A549 (cell line): ENCODE measurements at regions not wholly inside any gene's neighbourhood (a gene's known extent, or its start where the extent isn't known, plus 50 kb on each side); places are given as distances from the start of the nearest gene placed in this dataset.

Experiments
- ATAC-seq, 2 experiments: fragments of 200-7000 bp in 1 of 2; fragments of >200 bp in 1 of 2; cut with Nextera tagmentation in 1 of 2; cut with Tn5 transposase in 1 of 2; 3 replicates each; pipeline versions ENCODE4 v1.8.0 to v1.9.1; 2018 to 2020; ENCODE audit warnings: mild to moderate bottlenecking in 1 of 2, moderate library complexity in 1 of 2
- CTCF ChIA-PET: fragments of 300-600 bp; sonication (Branson Sonifier 250); formaldehyde crosslinking; extraction: SDS; loops from one replicate; lab custom pipeline; 2021; ENCODE audit warnings: antibody characterized with exemption, inconsistent platforms; lab: Yijun Ruan, JAX
- POLR2A ChIA-PET: fragments of 350-600 bp; formaldehyde crosslinking; extraction: SDS; loops from one replicate; lab custom pipeline; 2021; ENCODE audit warnings: antibody characterized with exemption, inconsistent platforms; lab: Yijun Ruan, JAX
- DNase-seq, 2 experiments: peaks; one replicate each; pipeline versions ENCODE4 v3.0.0 to v3.0.0-alpha.2; 2011 to 2016; ENCODE audit warnings: low read depth in 1 of 2, low spot score in 1 of 2
- FAIRE-seq: peaks from 2 replicates; lab custom pipeline; 2011; peaks lifted over from hg19 to GRCh38; lab: Jason Lieb, UNC
- H3K27ac ChIP-seq, 2 experiments: fragments of >200 bp; sonication (Bioruptor Twin); formaldehyde crosslinking; 3 replicates each; pipeline ENCODE4 v1.5.1; 2016 to 2017
- H3K4me1 ChIP-seq: fragments of >200 bp; sonication (Bioruptor Twin); formaldehyde crosslinking; 3 replicates; pipeline ENCODE4 v1.6.1; 2016
- H3K4me2 ChIP-seq: fragments of >200 bp; sonication (Bioruptor Twin); formaldehyde crosslinking; 3 replicates; pipeline ENCODE4 v1.6.1; 2016
- H3K4me3 ChIP-seq: fragments of >200 bp; sonication (Bioruptor Twin); formaldehyde crosslinking; 3 replicates; pipeline ENCODE4 v1.5.1; 2016
- H3K9me3 ChIP-seq: fragments of >200 bp; sonication (Bioruptor Twin); formaldehyde crosslinking; 3 replicates; pipeline ENCODE4 v1.6.1; 2016
- BHLHE40 ChIP-seq: IDR thresholded peaks from 2 replicates; pipeline ENCODE4 v1.6.1; 2012; ENCODE audit warnings: low read depth, low read length, inconsistent platforms
- CBX2 ChIP-seq: fragments of 200-600 bp; sonication (generic); IDR thresholded peaks from 2 replicates; pipeline ENCODE4 v1.6.1; 2016; ENCODE audit warnings: low read depth, mild to moderate bottlenecking, borderline replicate concordance
- CHD4 ChIP-seq: fragments of 200-600 bp; sonication (generic); IDR thresholded peaks from 2 replicates; pipeline ENCODE4 v1.6.1; 2016; ENCODE audit warnings: antibody characterized with exemption, mild to moderate bottlenecking, borderline replicate concordance
- EHF ChIP-seq: fragments of 250-450 bp; sonication (Bioruptor Pico); IDR thresholded peaks from 2 replicates; pipeline ENCODE4 v1.5.0; 2020; ENCODE audit warnings: mild to moderate bottlenecking
- ESRRA ChIP-seq: fragments of 150-350 bp; IDR thresholded peaks from 2 replicates; pipeline ENCODE4 v1.6.1; 2014; ENCODE audit warnings: mild to moderate bottlenecking, low read length, borderline replicate concordance
- FOSB ChIP-seq: fragments of 250-450 bp; sonication (Bioruptor Pico); IDR thresholded peaks from 2 replicates; pipeline ENCODE4 v1.5.0; 2020; ENCODE audit warnings: mild to moderate bottlenecking, moderate library complexity
- GATA3 ChIP-seq: IDR thresholded peaks from 2 replicates; pipeline ENCODE4 v1.6.1; 2012; ENCODE audit warnings: borderline replicate concordance
- HDAC2 ChIP-seq: fragments of 200-600 bp; sonication (generic); IDR thresholded peaks from 2 replicates; pipeline ENCODE4 v1.6.1; 2016
- HOXA7 ChIP-seq: fragments of 250-450 bp; sonication (Bioruptor Pico); IDR thresholded peaks from 2 replicates; pipeline ENCODE4 v1.5.0; 2020; ENCODE audit warnings: mild to moderate bottlenecking, moderate library complexity
- MAFK ChIP-seq: fragments of 450-650 bp; IDR thresholded peaks from 2 replicates; pipeline ENCODE4 v1.6.1; 2014; ENCODE audit not compliant: partially characterized antibody
- MAZ ChIP-seq: fragments of 150-350 bp; IDR thresholded peaks from 2 replicates; pipeline ENCODE4 v1.6.1; 2014; ENCODE audit warnings: antibody characterized with exemption, low read depth, low read length, borderline replicate concordance
- NPAS2 ChIP-seq: fragments of 250-450 bp; sonication (Bioruptor Pico); IDR thresholded peaks from 2 replicates; pipeline ENCODE4 v1.8.0; 2022; ENCODE audit warnings: mild to moderate bottlenecking, moderate library complexity, borderline replicate concordance
- NR3C1 ChIP-seq: fragments of >200 bp; sonication (Bioruptor Twin); formaldehyde crosslinking; IDR thresholded peaks from 3 replicates; pipeline ENCODE4 v1.6.1; 2017
- RAD21 ChIP-seq, 2 experiments: fragments of >200 bp in 1 of 2; sonication (Bioruptor Twin) in 1 of 2; formaldehyde crosslinking in 1 of 2; IDR thresholded peaks in 1 of 2; conservative IDR thresholded peaks in 1 of 2; 2 replicates in 1 of 2; 3 replicates in 1 of 2; pipeline ENCODE4 v1.6.1; 2012 to 2018; ENCODE audit warnings: inconsistent platforms in 1 of 2
- SMC3 ChIP-seq: fragments of >200 bp; sonication (Bioruptor Twin); formaldehyde crosslinking; IDR thresholded peaks from 3 replicates; pipeline ENCODE4 v1.6.1; 2018; ENCODE audit warnings: inconsistent platforms
- SREBF2 ChIP-seq: fragments of 450-650 bp; IDR thresholded peaks from 2 replicates; pipeline ENCODE4 v1.6.1; 2014; ENCODE audit warnings: mild to moderate bottlenecking, moderate library complexity
- TP53 ChIP-seq: fragments of 250-450 bp; sonication (Bioruptor Pico); IDR thresholded peaks from 2 replicates; pipeline ENCODE4 v1.5.0; 2021; ENCODE audit warnings: mild to moderate bottlenecking, moderate library complexity
- ZNF302 ChIP-seq: fragments of 250-450 bp; sonication (Bioruptor Pico); IDR thresholded peaks from 2 replicates; pipeline ENCODE4 v1.9.0; 2021; ENCODE audit warnings: inconsistent platforms, mild to moderate bottlenecking, moderate library complexity
- ZSCAN20 ChIP-seq: fragments of 250-450 bp; sonication (Bioruptor Pico); IDR thresholded peaks from 2 replicates; pipeline ENCODE4 v1.8.0; 2022; ENCODE audit warnings: mild to moderate bottlenecking, moderate library complexity
- WGBS: methylation state at CpG from one replicate; pipeline ENCODE4 v1.1.6; 2017; ENCODE audit errors: missing lambda C conversion rate; 5-methylcytosine and 5-hydroxymethylcytosine counted together
- TF ChIP-seq, protein P1 (sequence below): fragments of 150-350 bp; IDR thresholded peaks from 2 replicates; pipeline ENCODE4 v1.6.1; 2014; ENCODE audit warnings: low read depth, mild to moderate bottlenecking, low read length
- TF ChIP-seq, protein P2 (sequence below): fragments of >200 bp; sonication (Bioruptor Twin); formaldehyde crosslinking; IDR thresholded peaks from 3 replicates; pipeline ENCODE4 v1.6.1; 2016
- TF ChIP-seq, protein P3 (sequence below): fragments of >200 bp; sonication (Bioruptor Twin); formaldehyde crosslinking; IDR thresholded peaks from 3 replicates; pipeline ENCODE4 v1.5.1; 2016
- TF ChIP-seq, protein P4 (sequence below): fragments of 250-450 bp; sonication (Bioruptor Pico); IDR thresholded peaks from 2 replicates; pipeline ENCODE4 v1.5.0; 2021; ENCODE audit warnings: mild to moderate bottlenecking, moderate library complexity, borderline replicate concordance

DNA sequence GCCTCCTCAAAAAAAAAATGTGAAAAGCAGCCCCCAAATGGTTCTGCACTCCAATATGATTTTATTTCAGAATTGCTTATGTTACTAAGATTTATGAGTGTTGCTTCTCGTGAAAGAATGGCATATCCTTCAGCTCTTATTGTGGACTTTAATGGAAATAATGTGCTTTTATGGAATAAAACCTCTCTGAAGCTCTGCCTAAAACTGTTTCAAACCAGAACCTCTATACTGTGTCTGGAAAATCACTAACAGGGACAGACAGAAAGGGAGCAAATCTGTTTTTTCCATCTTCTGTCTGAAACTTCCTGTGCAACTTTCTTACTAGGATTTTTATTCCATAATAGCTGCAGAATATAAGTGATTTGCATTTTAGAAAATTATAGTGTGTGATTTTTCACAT lies 493.1 kb downstream of the ANKRD50 start:
- ATAC-seq = no peak
- Histone ChIP-seq H3K4me2 (no peak overlapping the region), H3K4me1 (no peaks in the 10 kb centered on the region), H3K4me3 (no peak overlapping the region), H3K9me3 (no peaks in the 10 kb centered on the region), H3K27ac (no peak overlapping the region)
- 17% methylated on average over 1 of the region's 1 CpG for WGBS
- ChIA-PET CTCF (no interaction called here), POLR2A (no interaction called here)
- no peak for DNase-seq
- no peak for TF ChIP-seq NR3C1
- no peak for TF ChIP-seq CHD4
- TF ChIP-seq, protein P1, sequence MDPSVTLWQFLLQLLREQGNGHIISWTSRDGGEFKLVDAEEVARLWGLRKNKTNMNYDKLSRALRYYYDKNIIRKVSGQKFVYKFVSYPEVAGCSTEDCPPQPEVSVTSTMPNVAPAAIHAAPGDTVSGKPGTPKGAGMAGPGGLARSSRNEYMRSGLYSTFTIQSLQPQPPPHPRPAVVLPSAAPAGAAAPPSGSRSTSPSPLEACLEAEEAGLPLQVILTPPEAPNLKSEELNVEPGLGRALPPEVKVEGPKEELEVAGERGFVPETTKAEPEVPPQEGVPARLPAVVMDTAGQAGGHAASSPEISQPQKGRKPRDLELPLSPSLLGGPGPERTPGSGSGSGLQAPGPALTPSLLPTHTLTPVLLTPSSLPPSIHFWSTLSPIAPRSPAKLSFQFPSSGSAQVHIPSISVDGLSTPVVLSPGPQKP = no peak
- no peak for TF ChIP-seq GATA3
- no peak for TF ChIP-seq MAFK
- no peak for TF ChIP-seq TP53 (CRISPR knock-in tag)
- no peak for TF ChIP-seq HDAC2
- TF ChIP-seq, protein P2, sequence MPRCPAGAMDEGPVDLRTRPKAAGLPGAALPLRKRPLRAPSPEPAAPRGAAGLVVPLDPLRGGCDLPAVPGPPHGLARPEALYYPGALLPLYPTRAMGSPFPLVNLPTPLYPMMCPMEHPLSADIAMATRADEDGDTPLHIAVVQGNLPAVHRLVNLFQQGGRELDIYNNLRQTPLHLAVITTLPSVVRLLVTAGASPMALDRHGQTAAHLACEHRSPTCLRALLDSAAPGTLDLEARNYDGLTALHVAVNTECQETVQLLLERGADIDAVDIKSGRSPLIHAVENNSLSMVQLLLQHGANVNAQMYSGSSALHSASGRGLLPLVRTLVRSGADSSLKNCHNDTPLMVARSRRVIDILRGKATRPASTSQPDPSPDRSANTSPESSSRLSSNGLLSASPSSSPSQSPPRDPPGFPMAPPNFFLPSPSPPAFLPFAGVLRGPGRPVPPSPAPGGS = no peak
- TF ChIP-seq SMC3 = no peak
- no peak for TF ChIP-seq FOSB (CRISPR knock-in tag)
- no peak for TF ChIP-seq RAD21 (conservative IDR thresholded peaks at IDR 0.05 in 1 of 2, IDR thresholded peaks at IDR 0.05 in 1 of 2)
- TF ChIP-seq, protein P3, sequence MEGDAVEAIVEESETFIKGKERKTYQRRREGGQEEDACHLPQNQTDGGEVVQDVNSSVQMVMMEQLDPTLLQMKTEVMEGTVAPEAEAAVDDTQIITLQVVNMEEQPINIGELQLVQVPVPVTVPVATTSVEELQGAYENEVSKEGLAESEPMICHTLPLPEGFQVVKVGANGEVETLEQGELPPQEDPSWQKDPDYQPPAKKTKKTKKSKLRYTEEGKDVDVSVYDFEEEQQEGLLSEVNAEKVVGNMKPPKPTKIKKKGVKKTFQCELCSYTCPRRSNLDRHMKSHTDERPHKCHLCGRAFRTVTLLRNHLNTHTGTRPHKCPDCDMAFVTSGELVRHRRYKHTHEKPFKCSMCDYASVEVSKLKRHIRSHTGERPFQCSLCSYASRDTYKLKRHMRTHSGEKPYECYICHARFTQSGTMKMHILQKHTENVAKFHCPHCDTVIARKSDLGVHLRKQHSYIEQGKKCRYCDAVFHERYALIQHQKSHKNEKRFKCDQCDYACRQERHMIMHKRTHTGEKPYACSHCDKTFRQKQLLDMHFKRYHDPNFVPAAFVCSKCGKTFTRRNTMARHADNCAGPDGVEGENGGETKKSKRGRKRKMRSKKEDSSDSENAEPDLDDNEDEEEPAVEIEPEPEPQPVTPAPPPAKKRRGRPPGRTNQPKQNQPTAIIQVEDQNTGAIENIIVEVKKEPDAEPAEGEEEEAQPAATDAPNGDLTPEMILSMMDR = no peak
- no peak for TF ChIP-seq CBX2
- TF ChIP-seq ESRRA = no peak
- no peak for TF ChIP-seq EHF
- no peak for TF ChIP-seq MAZ
- TF ChIP-seq HOXA7 = no peak
- no peak for TF ChIP-seq ZSCAN20 (CRISPR knock-in tag)
- no peak for FAIRE-seq

DNA sequence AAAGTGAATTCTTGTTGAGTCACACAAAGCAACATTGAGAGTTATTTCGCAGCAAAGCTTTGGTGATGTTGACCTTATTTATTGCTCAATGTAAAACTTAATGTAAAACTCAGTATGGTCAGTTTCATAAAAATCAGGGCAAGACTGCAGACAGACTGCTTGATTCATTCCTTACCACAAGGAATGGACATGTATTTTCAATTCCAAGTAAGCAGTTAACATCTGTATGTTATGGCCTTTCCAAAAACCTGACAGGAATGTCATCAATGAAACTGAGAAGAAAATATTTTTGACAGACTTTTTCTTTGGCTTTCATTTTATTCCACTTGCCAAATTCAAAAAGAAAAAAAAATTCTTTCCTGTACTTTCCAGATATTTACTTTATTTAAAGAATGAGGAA lies 488.3 kb downstream of the ANKRD50 start:
- POLR2A ChIA-PET = no interaction called here
- TF ChIP-seq EHF (no peak), MAZ (no peak), BHLHE40 (no peak), NPAS2 (CRISPR knock-in tag) (no peak), SREBF2 (no peak), ZNF302 (CRISPR knock-in tag) (no peak), HDAC2 (no peak), ZSCAN20 (CRISPR knock-in tag) (no peak)
- TF ChIP-seq, protein P4, sequence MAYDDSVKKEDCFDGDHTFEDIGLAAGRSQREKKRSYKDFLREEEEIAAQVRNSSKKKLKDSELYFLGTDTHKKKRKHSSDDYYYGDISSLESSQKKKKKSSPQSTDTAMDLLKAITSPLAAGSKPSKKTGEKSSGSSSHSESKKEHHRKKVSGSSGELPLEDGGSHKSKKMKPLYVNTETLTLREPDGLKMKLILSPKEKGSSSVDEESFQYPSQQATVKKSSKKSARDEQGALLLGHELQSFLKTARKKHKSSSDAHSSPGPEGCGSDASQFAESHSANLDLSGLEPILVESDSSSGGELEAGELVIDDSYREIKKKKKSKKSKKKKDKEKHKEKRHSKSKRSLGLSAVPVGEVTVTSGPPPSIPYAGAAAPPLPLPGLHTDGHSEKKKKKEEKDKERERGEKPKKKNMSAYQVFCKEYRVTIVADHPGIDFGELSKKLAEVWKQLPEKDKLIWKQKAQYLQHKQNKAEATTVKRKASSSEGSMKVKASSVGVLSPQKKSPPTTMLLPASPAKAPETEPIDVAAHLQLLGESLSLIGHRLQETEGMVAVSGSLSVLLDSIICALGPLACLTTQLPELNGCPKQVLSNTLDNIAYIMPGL (CRISPR knock-in tag) = no peak
- TF ChIP-seq, all 56 proteins: peak for 0
- ATAC-seq (no peak), DNase-seq (no peak), FAIRE-seq (no peak)
- Histone ChIP-seq H3K9me3 (no peaks in the 10 kb centered on the region), H3K4me1 (no peaks in the 10 kb centered on the region), H3K27ac (no peak overlapping the region), H3K4me2 (no peak overlapping the region), H3K4me3 (no peak overlapping the region)
- WGBS = 15% methylated on average over 1 of the region's 1 CpG
- CTCF ChIA-PET = no interaction called here
